ENCODE measurements at regions not wholly inside any gene's neighbourhood (a gene's known extent, or its start where the extent isn't known, plus 50 kb on each side); places are given as distances from the start of the nearest gene placed in this dataset.

GRCh38 chr11:95708681-95709080, 80.9 kb downstream of the FAM76B start:
- H3K4me3 ChIP-seq (replicated peaks in 1 of 3; ENCODE audit: insufficient read depth in 1 of 3, low read depth in 1 of 3, low read length in 3 of 3): no peak overlapping the region
- H3K79me2 ChIP-seq (ENCODE audit: control insufficient read depth, insufficient read depth, low read length): no peaks in the 10 kb centered on the region
- H3K27me3 ChIP-seq (ENCODE audit: control insufficient read depth in 2 of 2, insufficient read depth in 2 of 2, low read length in 2 of 2): peaks cover 17 to 18% of the 10 kb centered on the region in 2 experiments
- no peak overlapping the region for H3K27ac ChIP-seq (ENCODE audit: insufficient read depth, low read depth, low read length)
- H4K20me1 ChIP-seq (replicated peaks; ENCODE audit: control insufficient read depth, extremely low read depth, insufficient read depth, low read length): no peaks in the 10 kb centered on the region
- DNase-seq (ENCODE audit: low read depth, low spot score): no peak
- no peaks in the 10 kb centered on the region for H3K4me1 ChIP-seq (ENCODE audit: control insufficient read depth, extremely low read depth, insufficient read depth, low read length)
- CTCF ChIA-PET: interaction anchor here (1.4 to 1.7 kb wide), 2 partner anchors 22 to 554 kb away, joined by 3 to 6 read pairs; no protein-coding TSS in a partner anchor
- no peaks in the 10 kb centered on the region for H3K9me1 ChIP-seq (replicated peaks; ENCODE audit: control insufficient read depth, extremely low read depth, insufficient read depth, low read length)
- TF ChIP-seq JUN (IDR thresholded peaks at IDR 0.05; ENCODE audit: borderline replicate concordance, insufficient read depth, insufficient read length, low read depth): no peak
- no peak for TF ChIP-seq EZH2 (IDR thresholded peaks at IDR 0.05; ENCODE audit: borderline replicate concordance, low read depth, low read length, severe bottlenecking)
- no peak for TF ChIP-seq CTCF (IDR thresholded peaks at IDR 0.05; ENCODE audit: extremely low read depth in 1 of 2, insufficient read depth in 1 of 2, low read depth in 1 of 2, low read length in 2 of 2)
- TF ChIP-seq MYC (IDR thresholded peaks at IDR 0.05; ENCODE audit: low read depth, low read length): no peak
- TF ChIP-seq POLR2A (IDR thresholded peaks at IDR 0.05; ENCODE audit: low read depth, low read length): no peak
- no peak for TF ChIP-seq POLR2AphosphoS5 (IDR thresholded peaks at IDR 0.05; ENCODE audit: insufficient read depth, low read depth, low read length)
- no peak for TF ChIP-seq MAX (IDR thresholded peaks at IDR 0.05; ENCODE audit: insufficient read depth, insufficient read length)
- H3K9ac ChIP-seq (replicated peaks; ENCODE audit: extremely low read depth, insufficient read depth, low read length): no peak overlapping the region
- POLR2A ChIA-PET: no interaction called here
- dilution Hi-C loops (cut with MboI; ENCODE audit: extremely low pct_ligation_motif_present, low sequenced_read_pairs): no loop called here
- H2AFZ ChIP-seq (ENCODE audit: low read depth, low read length): no peak overlapping the region
- H3K9me3 ChIP-seq (replicated peaks; ENCODE audit: control insufficient read depth, insufficient read depth, low read length): no peaks in the 10 kb centered on the region
- intact Hi-C loops (cut with micrococcal nuclease): loop anchor here (5.0 to 10.0 kb wide), 3 partner anchors 54 to 344 kb away; no protein-coding TSS in a partner anchor
- BruUV-seq (replicated peaks): no TSS peak
- H3K4me2 ChIP-seq (ENCODE audit: insufficient read depth, low read length): no peak overlapping the region
- no peaks in the 10 kb centered on the region for H3K36me3 ChIP-seq (ENCODE audit: control insufficient read depth in 2 of 2, extremely low read depth in 1 of 2, insufficient read depth in 2 of 2, low read length in 2 of 2)
- FAIRE-seq: no peak

Measured in endothelial cell of umbilical vein (primary cell).